GM12891 (cell line): ENCODE measurements at regions not wholly inside any gene's neighbourhood (a gene's known extent, or its start where the extent isn't known, plus 50 kb on each side); places are given as distances from the start of the nearest gene placed in this dataset.

ENCODE experiments used
- POLR2A ChIP-seq: IDR thresholded peaks from 2 replicates; pipeline ENCODE4 v1.6.1; 2011; ENCODE audit warnings: low read depth, low read length, control low read depth
- POLR2AphosphoS5 ChIP-seq: IDR thresholded peaks from 2 replicates; pipeline ENCODE4 v1.6.1; 2011; ENCODE audit warnings: low read depth, low read length, control low read depth
- POU2F2 ChIP-seq: IDR thresholded peaks from 2 replicates; pipeline ENCODE4 v1.6.1; 2011; ENCODE audit warnings: low read depth, mild to moderate bottlenecking, control low read depth, low read length, moderate library complexity
- SPI1 ChIP-seq: IDR thresholded peaks from 2 replicates; pipeline ENCODE4 v1.6.1; 2011; ENCODE audit warnings: low read depth, low read length, control low read depth
- TAF1 ChIP-seq: IDR thresholded peaks from 2 replicates; pipeline ENCODE4 v1.6.1; 2011; ENCODE audit warnings: low read depth, low read length, control low read depth

GRCh38 chr6:16901306-16901705 is 140.0 kb upstream of the ATXN1 start:
- TF ChIP-seq POLR2A (no peak), POLR2AphosphoS5 (no peak), TAF1 (no peak), POU2F2 (no peak), SPI1 (no peak)
